ENCODE measurements at regions not wholly inside any gene's neighbourhood (a gene's known extent, or its start where the extent isn't known, plus 50 kb on each side); places are given as distances from the start of the nearest gene placed in this dataset.
A peak's percentile ranks its signal among the peaks of the same experiment; 100 is the strongest.

GRCh38 chr4:83704786-83705185 lies 168.9 kb downstream of the GPAT3 start:
- peaks cover 15% of the 10 kb centered on the region for H3K4me1 ChIP-seq (ENCODE audit: insufficient read depth, low read length, poor library complexity, severe bottlenecking)
- H3K4me3 ChIP-seq (ENCODE audit: low read depth, low read length, poor library complexity, severe bottlenecking): no peak overlapping the region
- POLR2A ChIA-PET (ENCODE audit: low non-redundant PET): interaction anchor here (0.5 kb wide), 1 partner anchor 17 kb away, joined by 8 read pairs; no protein-coding TSS in a partner anchor
- no peak for DNase-seq (ENCODE audit: low spot score)
- H3K9me3 ChIP-seq (ENCODE audit: low read depth, low read length, poor library complexity, severe bottlenecking): peaks cover 5% of the 10 kb centered on the region
- no TSS peak for BruUV-seq (replicated peaks)
- no peak overlapping the region for H3K27ac ChIP-seq (ENCODE audit: low read depth, low read length, poor library complexity, severe bottlenecking)
- no peaks in the 10 kb centered on the region for H3K36me3 ChIP-seq (ENCODE audit: insufficient read depth, low read length, poor library complexity, severe bottlenecking)
- intact Hi-C loops (cut with micrococcal nuclease; ENCODE audit: unreplicated experiment): no loop called here
- no peak for TF ChIP-seq EZH2 (IDR thresholded peaks at IDR 0.05; ENCODE audit: borderline replicate concordance, low read depth, low read length, poor library complexity, severe bottlenecking)
- TF ChIP-seq CTCF (conservative IDR thresholded peaks at IDR 0.05; ENCODE audit: low read depth, low read length): no peak
- CTCF ChIA-PET: no interaction called here
- no peaks in the 10 kb centered on the region for H3K27me3 ChIP-seq (replicated peaks; ENCODE audit: insufficient read depth, low read depth, low read length, poor library complexity)

- no peak for DNase-seq (ENCODE audit: low spot score)
- Histone ChIP-seq H3K9me3 (ENCODE audit: low read depth, low read length, poor library complexity, severe bottlenecking) (peaks cover 5% of the 10 kb centered on the region), H3K4me1 (ENCODE audit: insufficient read depth, low read length, poor library complexity, severe bottlenecking) (peaks cover 15% of the 10 kb centered on the region), H3K27me3 (replicated peaks; ENCODE audit: insufficient read depth, low read depth, low read length, poor library complexity) (no peaks in the 10 kb centered on the region), H3K36me3 (ENCODE audit: insufficient read depth, low read length, poor library complexity, severe bottlenecking) (no peaks in the 10 kb centered on the region), H3K4me3 (ENCODE audit: low read depth, low read length, poor library complexity, severe bottlenecking) (no peak overlapping the region), H3K27ac (ENCODE audit: low read depth, low read length, poor library complexity, severe bottlenecking) (peak overlapping the region; percentile 30)
- CTCF ChIA-PET: no interaction called here
- POLR2A ChIA-PET (ENCODE audit: low non-redundant PET): no interaction called here
- BruUV-seq (replicated peaks): no TSS peak
- intact Hi-C loops (cut with micrococcal nuclease; ENCODE audit: unreplicated experiment): no loop called here
- no peak for TF ChIP-seq CTCF (conservative IDR thresholded peaks at IDR 0.05; ENCODE audit: low read depth, low read length)
- TF ChIP-seq EZH2 (IDR thresholded peaks at IDR 0.05; ENCODE audit: borderline replicate concordance, low read depth, low read length, poor library complexity, severe bottlenecking): no peak
Measured at GRCh38 chr4:83703752-83704151, 167.8 kb downstream of the GPAT3 start.

GRCh38 chr4:83701041-83701440 lies 165.1 kb downstream of the GPAT3 start:
- BruUV-seq (replicated peaks): no TSS peak

More at GRCh38 chr4:83701041-83701440, 165.1 kb downstream of the GPAT3 start:
- peaks cover 15% of the 10 kb centered on the region for H3K4me1 ChIP-seq (ENCODE audit: insufficient read depth, low read length, poor library complexity, severe bottlenecking)
- no peaks in the 10 kb centered on the region for H3K36me3 ChIP-seq (ENCODE audit: insufficient read depth, low read length, poor library complexity, severe bottlenecking)
- no peak overlapping the region for H3K4me3 ChIP-seq (ENCODE audit: low read depth, low read length, poor library complexity, severe bottlenecking)
- DNase-seq (ENCODE audit: low spot score): no peak
- H3K27me3 ChIP-seq (replicated peaks; ENCODE audit: insufficient read depth, low read depth, low read length, poor library complexity): no peaks in the 10 kb centered on the region
- POLR2A ChIA-PET (ENCODE audit: low non-redundant PET): no interaction called here
- peaks cover 5% of the 10 kb centered on the region for H3K9me3 ChIP-seq (ENCODE audit: low read depth, low read length, poor library complexity, severe bottlenecking)
- CTCF ChIA-PET: no interaction called here
- TF ChIP-seq EZH2 (IDR thresholded peaks at IDR 0.05; ENCODE audit: borderline replicate concordance, low read depth, low read length, poor library complexity, severe bottlenecking): no peak
- no peak for TF ChIP-seq CTCF (conservative IDR thresholded peaks at IDR 0.05; ENCODE audit: low read depth, low read length)
- intact Hi-C loops (cut with micrococcal nuclease; ENCODE audit: unreplicated experiment): no loop called here
- no peak overlapping the region for H3K27ac ChIP-seq (ENCODE audit: low read depth, low read length, poor library complexity, severe bottlenecking)
